UCSD-AML1 (cell line): ENCODE measurements at regions not wholly inside any gene's neighbourhood (a gene's known extent, or its start where the extent isn't known, plus 50 kb on each side); places are given as distances from the start of the nearest gene placed in this dataset.

Source experiments
- DNase-seq: peaks from one replicate; lab custom pipeline; 2025; ENCODE audit not compliant: unreplicated experiment; lab: John Stamatoyannopoulos, UW

- DNase-seq = no peak
Observed at GRCh38 chr1:191865479-191865878, 292.8 kb upstream of the RGS18 start.

GRCh38 chr1:191866155-191866554, 292.1 kb upstream of the RGS18 start:
- no peak for DNase-seq

GRCh38 chr1:191869790-191870312, 288.4 kb upstream of the RGS18 start:
- DNase-seq = no peak

- DNase-seq = no peak
Observed at GRCh38 chr1:191870490-191870889, 287.8 kb upstream of the RGS18 start.

GRCh38 chr1:191875994-191876393, 282.3 kb upstream of the RGS18 start:
- no peak for DNase-seq

- no peak for DNase-seq
Observed at GRCh38 chr1:191876631-191877030, 281.6 kb upstream of the RGS18 start.

- no peak for DNase-seq
Observed at GRCh38 chr1:191882870-191883269, 275.4 kb upstream of the RGS18 start.

GRCh38 chr1:191886977-191887376, 271.3 kb upstream of the RGS18 start:
- no peak for DNase-seq

GRCh38 chr1:191888996-191889622, 269.2 kb upstream of the RGS18 start:
- no peak for DNase-seq

- DNase-seq = no peak
Observed at GRCh38 chr1:191889623-191890003, 268.6 kb upstream of the RGS18 start.

- no peak for DNase-seq
Observed at GRCh38 chr1:191890433-191891088, 267.7 kb upstream of the RGS18 start.

- no peak for DNase-seq
Observed at GRCh38 chr1:191892716-191893115, 265.5 kb upstream of the RGS18 start.

- DNase-seq = no peak
Observed at GRCh38 chr1:191895049-191895448, 263.2 kb upstream of the RGS18 start.

- no peak for DNase-seq
Observed at GRCh38 chr1:191895462-191896058, 262.7 kb upstream of the RGS18 start.

GRCh38 chr1:191897134-191897533, 261.1 kb upstream of the RGS18 start:
- no peak for DNase-seq

- no peak for DNase-seq
Observed at GRCh38 chr1:191901651-191902050, 256.6 kb upstream of the RGS18 start.

- no peak for DNase-seq
Observed at GRCh38 chr1:191904991-191905390, 253.3 kb upstream of the RGS18 start.

GRCh38 chr1:191905781-191906180, 252.5 kb upstream of the RGS18 start:
- DNase-seq = no peak

GRCh38 chr1:191907121-191907520, 251.1 kb upstream of the RGS18 start:
- no peak for DNase-seq

GRCh38 chr1:191910245-191910644, 248.0 kb upstream of the RGS18 start:
- DNase-seq = no peak

- DNase-seq = no peak
Observed at GRCh38 chr1:191912517-191912916, 245.7 kb upstream of the RGS18 start.

GRCh38 chr1:191913260-191913977, 244.8 kb upstream of the RGS18 start:
- DNase-seq = no peak
